Thyroid gland (tissue), 4 donors: ENCODE measurements at regions not wholly inside any gene's neighbourhood (a gene's known extent, or its start where the extent isn't known, plus 50 kb on each side); places are given as distances from the start of the nearest gene placed in this dataset.

Experiments
- DNase-seq, 2 donors: peaks; one replicate each; pipeline ENCODE4 v3.0.0-alpha.2; 2019
- H3K27ac ChIP-seq, 3 donors: fragments of 200-600 bp; sonication (generic); 1 replicate in 2 of 3; 2 replicates in 1 of 3; pipeline ENCODE4 v1.5.1; 2016 to 2019; ENCODE audit warnings: mild to moderate bottlenecking in 1 of 3, moderate library complexity in 1 of 3
- H3K27me3 ChIP-seq: fragments of 200-600 bp; sonication (generic); one replicate; pipeline ENCODE4 v1.5.1; 2019
- H3K36me3 ChIP-seq, 2 donors: fragments of 200-600 bp; sonication (generic); one replicate each; pipeline ENCODE4 v1.5.1; 2016 to 2019
- H3K4me1 ChIP-seq, 2 donors: fragments of 200-600 bp; sonication (generic); one replicate each; pipeline ENCODE4 v1.5.1; 2017 to 2019
- H3K4me3 ChIP-seq, 3 donors: fragments of 200-600 bp; sonication (generic); replicated peaks in 1 of 3; 1 replicate in 2 of 3; 2 replicates in 1 of 3; pipeline ENCODE4 v1.5.1; 2016; ENCODE audit warnings: mild to moderate bottlenecking in 1 of 3
- H3K9me3 ChIP-seq: fragments of 200-600 bp; sonication (generic); one replicate; pipeline ENCODE4 v1.5.1; 2017
- POLR2A ChIP-seq, 2 donors: fragments of 450-650 bp; IDR thresholded peaks; one replicate each; pipeline ENCODE4 v1.6.1; 2017; ENCODE audit warnings: antibody characterized with exemption in 2 of 2, mild to moderate bottlenecking in 2 of 2, moderate library complexity in 1 of 2
- WGBS, 2 donors: methylation state at CpG; one replicate each; pipeline ENCODE4 v1.1.5; 2017; 5-methylcytosine and 5-hydroxymethylcytosine counted together
- intact Hi-C: fragments of 100-400 bp; cut with DNase I; formaldehyde crosslinking; loops from one replicate; pipeline ENCODE4 v1.15.1; 2023
- TF ChIP-seq, protein P1 (sequence below), 6 experiments: fragments of 200-600 bp in 3 of 6; fragments of 450-650 bp in 3 of 6; sonication (generic) in 3 of 6; IDR thresholded peaks; one replicate each; pipeline ENCODE4 v1.5.1; 2016 to 2019; ENCODE audit warnings: antibody characterized with exemption in 6 of 6, mild to moderate bottlenecking in 2 of 6, inconsistent platforms in 1 of 6, moderate library complexity in 1 of 6

DNA sequence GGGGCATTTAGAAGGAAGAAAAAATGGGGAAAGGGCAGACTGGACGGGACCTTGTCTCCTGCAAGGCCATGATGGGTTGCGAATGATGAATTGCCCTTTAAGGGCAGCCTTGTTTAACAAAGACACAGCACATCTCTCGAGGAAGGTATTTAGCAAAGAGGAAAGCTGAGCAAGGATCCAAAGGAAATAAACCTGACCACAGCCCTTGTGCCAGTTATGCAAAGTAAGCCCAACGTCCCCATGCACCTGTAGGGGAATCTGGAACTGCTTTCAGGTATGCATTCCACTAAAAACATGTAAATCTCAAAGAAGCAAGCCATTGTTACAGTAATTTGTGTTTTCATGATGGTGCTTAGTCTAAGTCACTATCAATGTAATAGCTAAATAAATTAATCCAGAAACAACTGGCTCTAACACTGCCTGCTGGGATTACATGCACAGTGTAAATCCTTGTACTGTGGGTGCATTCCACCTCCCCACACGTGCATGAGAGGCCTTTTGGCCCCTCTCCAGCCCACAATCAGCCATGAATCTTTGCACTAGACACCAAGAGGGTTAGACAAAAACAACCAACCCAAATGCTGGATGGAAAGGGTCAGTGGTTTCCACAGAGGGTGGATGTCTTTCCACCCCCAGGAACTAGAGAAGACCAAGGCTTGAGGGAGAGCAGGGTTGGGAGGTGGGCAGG is 228.8 kb upstream of the KAZN start:
- TF ChIP-seq, protein P1, sequence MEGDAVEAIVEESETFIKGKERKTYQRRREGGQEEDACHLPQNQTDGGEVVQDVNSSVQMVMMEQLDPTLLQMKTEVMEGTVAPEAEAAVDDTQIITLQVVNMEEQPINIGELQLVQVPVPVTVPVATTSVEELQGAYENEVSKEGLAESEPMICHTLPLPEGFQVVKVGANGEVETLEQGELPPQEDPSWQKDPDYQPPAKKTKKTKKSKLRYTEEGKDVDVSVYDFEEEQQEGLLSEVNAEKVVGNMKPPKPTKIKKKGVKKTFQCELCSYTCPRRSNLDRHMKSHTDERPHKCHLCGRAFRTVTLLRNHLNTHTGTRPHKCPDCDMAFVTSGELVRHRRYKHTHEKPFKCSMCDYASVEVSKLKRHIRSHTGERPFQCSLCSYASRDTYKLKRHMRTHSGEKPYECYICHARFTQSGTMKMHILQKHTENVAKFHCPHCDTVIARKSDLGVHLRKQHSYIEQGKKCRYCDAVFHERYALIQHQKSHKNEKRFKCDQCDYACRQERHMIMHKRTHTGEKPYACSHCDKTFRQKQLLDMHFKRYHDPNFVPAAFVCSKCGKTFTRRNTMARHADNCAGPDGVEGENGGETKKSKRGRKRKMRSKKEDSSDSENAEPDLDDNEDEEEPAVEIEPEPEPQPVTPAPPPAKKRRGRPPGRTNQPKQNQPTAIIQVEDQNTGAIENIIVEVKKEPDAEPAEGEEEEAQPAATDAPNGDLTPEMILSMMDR (IDR thresholded peaks at IDR 0.05) = no peak
- no peak for TF ChIP-seq POLR2A (IDR thresholded peaks at IDR 0.05)
- Histone ChIP-seq H3K27ac (no peak overlapping the region), H3K36me3 (no peaks in the 10 kb centered on the region), H3K9me3 (no peaks in the 10 kb centered on the region), H3K4me3 (no peak overlapping the region), H3K4me1 (peaks cover 8 to 13% of the 10 kb centered on the region in 2 donors), H3K27me3 (no peaks in the 10 kb centered on the region)
- WGBS, 2 donors = 45 to 51% methylated on average over 5 of the region's 5 CpGs
- intact Hi-C loops = no loop called here
- DNase-seq = no peak

DNA sequence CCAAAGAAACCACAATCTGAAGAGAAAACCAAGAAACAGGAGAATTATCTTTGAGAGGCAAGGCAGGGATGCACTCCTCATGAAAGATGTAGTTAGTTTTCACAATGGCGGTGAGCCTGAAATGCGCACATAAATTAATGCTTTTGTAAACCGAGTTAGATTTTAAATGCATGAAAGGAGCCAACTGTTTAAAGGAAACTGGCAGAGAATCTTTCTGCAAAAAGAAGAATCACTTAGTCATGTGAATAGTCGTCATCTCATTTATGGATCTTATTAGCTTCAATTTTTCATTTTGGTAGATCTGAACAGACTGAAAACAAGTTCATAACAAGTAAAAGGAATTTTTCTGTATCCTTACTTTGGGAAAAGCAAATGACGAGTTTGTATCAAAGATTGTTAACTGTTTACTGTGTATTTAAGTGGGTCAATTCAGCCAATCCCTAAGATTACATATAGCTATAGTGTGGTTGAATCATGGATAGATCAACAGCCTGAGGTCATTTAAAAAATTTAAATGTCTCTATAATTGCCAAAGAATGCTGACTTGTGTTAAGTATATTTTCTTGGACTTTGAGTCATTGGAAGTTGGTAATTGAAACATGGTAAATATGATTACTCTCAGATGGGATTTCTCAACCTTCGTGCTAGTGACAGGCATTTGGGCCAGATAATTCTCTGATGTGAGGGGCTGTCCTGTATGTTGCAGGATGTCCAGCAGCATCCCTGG is 226.6 kb upstream of the KAZN start:
- Histone ChIP-seq H3K9me3 (no peaks in the 10 kb centered on the region), H3K27ac (no peak overlapping the region)

DNA sequence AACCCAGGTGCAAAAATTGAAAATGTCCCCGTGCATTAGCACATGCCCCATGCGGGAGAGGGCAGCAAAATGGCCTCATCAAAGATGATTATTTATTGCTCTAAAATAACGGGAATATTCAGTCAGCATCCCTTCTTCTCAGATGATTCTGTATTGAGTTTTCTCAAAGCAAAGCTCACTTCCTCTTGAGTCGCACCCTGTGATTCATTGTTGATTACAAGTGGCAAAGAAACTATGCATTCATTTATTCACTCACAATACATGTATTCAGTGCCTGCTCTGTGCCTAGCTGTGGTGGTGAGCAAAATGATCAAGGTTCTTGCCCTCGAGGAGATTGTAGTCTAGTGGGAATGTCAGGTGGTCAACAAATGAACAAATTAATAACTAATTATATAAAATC is 226.0 kb upstream of the KAZN start:
- Histone ChIP-seq H3K27ac (no peak overlapping the region), H3K9me3 (no peaks in the 10 kb centered on the region), H3K36me3 (no peaks in the 10 kb centered on the region), H3K4me1 (peaks cover 0 to 6% of the 10 kb centered on the region in 2 donors), H3K4me3 (no peak overlapping the region), H3K27me3 (no peaks in the 10 kb centered on the region)
- 85 to 91% methylated on average over 5 of the region's 5 CpGs for WGBS, 2 donors
- no peak for TF ChIP-seq POLR2A (IDR thresholded peaks at IDR 0.05)
- TF ChIP-seq, protein P1 (IDR thresholded peaks at IDR 0.05) = no peak
- DNase-seq = no peak
- intact Hi-C loops = no loop called here

More for the DNA sequence above, 226.6 kb upstream of the KAZN start:
- TF ChIP-seq, protein P1 (IDR thresholded peaks at IDR 0.05) = no peak
- no peak for TF ChIP-seq POLR2A (IDR thresholded peaks at IDR 0.05)
- Histone ChIP-seq H3K27me3 (no peaks in the 10 kb centered on the region), H3K4me1 (peaks cover 0 to 6% of the 10 kb centered on the region in 2 donors), H3K36me3 (no peaks in the 10 kb centered on the region), H3K4me3 (no peak overlapping the region)
- 70 to 74% methylated on average over 6 of the region's 6 CpGs for WGBS, 2 donors
- intact Hi-C loops = no loop called here
- DNase-seq = no peak

DNA sequence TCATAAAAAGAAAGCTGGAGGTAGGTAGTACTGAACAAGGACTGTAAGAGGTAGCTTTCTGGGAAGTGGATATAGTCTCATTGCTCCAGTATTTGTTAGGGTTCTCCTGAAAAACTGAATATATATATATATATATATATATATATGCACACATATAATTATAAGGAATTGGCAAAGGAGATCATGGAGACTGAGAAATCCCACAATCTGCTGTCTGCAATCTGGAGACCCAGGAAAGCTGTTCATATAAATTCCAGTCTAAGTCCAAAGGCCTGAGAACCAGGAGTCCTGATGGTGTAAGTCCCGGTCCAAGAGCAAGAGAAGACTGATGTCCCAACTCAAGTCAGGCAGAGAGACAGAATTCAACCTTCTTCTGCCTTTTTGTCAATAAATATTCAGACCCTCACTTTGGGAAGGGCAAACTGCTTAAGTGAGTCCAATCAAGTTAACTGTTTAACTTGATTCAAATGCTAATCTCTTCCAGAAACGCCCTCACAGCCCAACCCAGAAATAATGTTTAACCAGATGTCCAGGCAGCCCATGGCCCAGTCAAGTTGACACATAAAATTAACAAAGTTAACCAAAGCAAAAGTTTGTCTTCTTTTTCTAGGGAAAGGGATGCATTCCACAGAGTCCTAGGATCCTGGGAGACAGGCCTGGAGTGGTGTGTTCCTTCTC is 225.3 kb upstream of the KAZN start:
- H3K36me3 ChIP-seq = no peaks in the 10 kb centered on the region
- intact Hi-C loops = no loop called here
- H3K9me3 ChIP-seq = no peaks in the 10 kb centered on the region
- H3K4me1 ChIP-seq = peaks cover 0 to 6% of the 10 kb centered on the region in 2 donors
- no peak for DNase-seq
- H3K27ac ChIP-seq = no peak overlapping the region
- no peaks in the 10 kb centered on the region for H3K27me3 ChIP-seq
- H3K4me3 ChIP-seq = no peak overlapping the region
- 88 to 90% methylated on average over 2 of the region's 2 CpGs for WGBS, 2 donors
- TF ChIP-seq, protein P1 (IDR thresholded peaks at IDR 0.05) = no peak
- no peak for TF ChIP-seq POLR2A (IDR thresholded peaks at IDR 0.05)

DNA sequence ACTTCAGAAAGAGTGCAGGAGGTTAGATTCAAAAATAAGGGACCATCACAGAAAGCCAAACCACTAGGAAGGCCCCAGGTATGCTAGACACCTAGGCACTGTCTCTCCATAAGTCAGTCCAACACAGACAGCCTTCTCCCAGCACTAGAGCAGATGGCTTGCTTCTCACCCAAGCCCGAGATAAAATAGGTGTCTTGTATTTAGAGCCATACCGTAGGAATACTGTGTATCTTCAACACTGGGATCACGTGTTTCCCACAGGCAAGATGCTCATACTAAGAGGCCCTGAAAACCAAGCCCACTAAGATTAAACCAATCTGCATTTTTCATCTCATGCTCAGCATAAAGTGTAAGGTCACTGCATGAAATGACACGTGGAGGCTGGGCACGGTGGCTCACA is 223.3 kb upstream of the KAZN start:
- no peak for DNase-seq
- Histone ChIP-seq H3K4me1 (peaks cover 0 to 2% of the 10 kb centered on the region in 2 donors), H3K36me3 (no peaks in the 10 kb centered on the region), H3K27me3 (no peaks in the 10 kb centered on the region), H3K9me3 (no peaks in the 10 kb centered on the region), H3K27ac (no peak overlapping the region), H3K4me3 (no peak overlapping the region)
- intact Hi-C loops = no loop called here
- WGBS, 2 donors = 89 to 97% methylated on average over 5 of the region's 5 CpGs
- TF ChIP-seq, protein P1 (IDR thresholded peaks at IDR 0.05) = no peak
- no peak for TF ChIP-seq POLR2A (IDR thresholded peaks at IDR 0.05)
